ACC112 (cell line): ENCODE measurements at regions not wholly inside any gene's neighbourhood (a gene's known extent, or its start where the extent isn't known, plus 50 kb on each side); places are given as distances from the start of the nearest gene placed in this dataset.

Experiments
- H2AFZ ChIP-seq: fragments of 200-600 bp; sonication (generic); one replicate; pipeline ENCODE4 v1.6.0; 2017; ENCODE audit warnings: antibody characterized with exemption, low read length; ENCODE audit not compliant: unreplicated experiment
- H3K27ac ChIP-seq: fragments of 200-600 bp; sonication (generic); 2 replicates; pipeline ENCODE4 v1.5.1; 2014; ENCODE audit warnings: low read depth, mild to moderate bottlenecking, antibody characterized with exemption, low read length, moderate library complexity
- H3K27me3 ChIP-seq: fragments of 200-600 bp; sonication (generic); 2 replicates; pipeline ENCODE4 v1.6.1; 2014; ENCODE audit warnings: mild to moderate bottlenecking, antibody characterized with exemption, low read length, moderate library complexity, mixed read lengths; ENCODE audit not compliant: insufficient read depth
- H3K36me3 ChIP-seq: fragments of 200-600 bp; sonication (generic); 2 replicates; pipeline ENCODE4 v1.6.1; 2016; ENCODE audit warnings: mild to moderate bottlenecking, antibody characterized with exemption, low read length, moderate library complexity, mixed read lengths; ENCODE audit not compliant: insufficient read depth
- H3K4me1 ChIP-seq: fragments of 200-600 bp; sonication (generic); one replicate; pipeline ENCODE4 v1.6.1; 2016; ENCODE audit warnings: low read length, mixed read lengths; ENCODE audit not compliant: insufficient read depth, unreplicated experiment, control insufficient read depth
- H3K4me3 ChIP-seq: fragments of 200-600 bp; sonication (generic); 2 replicates; pipeline ENCODE4 v1.5.1; 2014; ENCODE audit warnings: mild to moderate bottlenecking, low read depth, low read length
- H3K79me2 ChIP-seq: fragments of 200-600 bp; sonication (generic); one replicate; pipeline ENCODE4 v1.6.0; 2016; ENCODE audit warnings: low read length; ENCODE audit not compliant: control insufficient read depth, unreplicated experiment, insufficient read depth

GRCh38 chr1:208557723-208558094 lies 313.5 kb upstream of the PLXNA2 start:
- H3K79me2 ChIP-seq: no peaks in the 10 kb centered on the region
- H2AFZ ChIP-seq: no peak overlapping the region
- H3K4me1 ChIP-seq: no peaks in the 10 kb centered on the region
- H3K4me3 ChIP-seq: no peak overlapping the region
- no peaks in the 10 kb centered on the region for H3K27me3 ChIP-seq
- no peaks in the 10 kb centered on the region for H3K36me3 ChIP-seq
- H3K27ac ChIP-seq: no peak overlapping the region

DNA sequence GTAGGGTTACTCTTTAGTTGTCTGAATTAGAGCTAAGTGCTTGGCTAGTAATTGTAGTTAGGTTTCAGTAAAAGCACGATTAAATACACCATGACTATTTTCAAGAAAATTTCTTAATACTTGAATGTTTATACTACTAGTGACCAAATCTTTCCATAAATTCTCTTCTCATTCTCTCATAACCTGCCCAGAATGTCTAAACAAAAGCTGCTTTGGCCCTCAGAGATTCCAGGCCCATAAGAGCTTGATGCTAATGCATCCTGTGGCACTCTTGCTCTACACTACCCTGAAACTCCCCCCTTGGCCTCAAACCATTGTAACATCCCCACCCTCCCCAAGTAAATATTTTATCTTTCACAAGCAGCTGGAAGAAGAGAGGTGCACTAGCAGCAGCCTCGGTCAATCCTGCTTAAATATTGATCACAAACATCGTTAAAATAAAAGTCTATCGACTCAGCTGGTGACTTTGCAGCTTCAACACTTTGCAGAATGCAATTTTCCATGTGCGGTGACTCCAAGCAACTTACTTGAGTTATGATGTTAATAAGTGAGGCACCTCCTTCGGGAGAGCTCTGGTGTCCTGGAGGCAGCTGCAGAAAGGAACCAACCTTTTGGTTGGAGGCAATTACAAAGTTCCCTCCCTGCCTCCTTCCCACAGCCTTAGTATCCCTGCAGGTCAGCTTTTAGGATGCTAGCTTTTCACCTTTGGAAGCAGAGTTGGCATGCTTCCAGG lies 315.6 kb upstream of the PLXNA2 start:
- no peaks in the 10 kb centered on the region for H3K4me1 ChIP-seq
- H3K27me3 ChIP-seq: no peaks in the 10 kb centered on the region
- H3K27ac ChIP-seq: no peak overlapping the region
- H3K4me3 ChIP-seq: no peak overlapping the region
- H3K36me3 ChIP-seq: no peaks in the 10 kb centered on the region
- H2AFZ ChIP-seq: no peak overlapping the region
- no peaks in the 10 kb centered on the region for H3K79me2 ChIP-seq

- no peak overlapping the region for H3K4me3 ChIP-seq
- H2AFZ ChIP-seq: no peak overlapping the region
- H3K27ac ChIP-seq: no peak overlapping the region
- no peaks in the 10 kb centered on the region for H3K36me3 ChIP-seq
- H3K79me2 ChIP-seq: no peaks in the 10 kb centered on the region
- H3K4me1 ChIP-seq: no peaks in the 10 kb centered on the region
- H3K27me3 ChIP-seq: no peaks in the 10 kb centered on the region
Observed at GRCh38 chr1:208562151-208562960, 318.2 kb upstream of the PLXNA2 start.

DNA sequence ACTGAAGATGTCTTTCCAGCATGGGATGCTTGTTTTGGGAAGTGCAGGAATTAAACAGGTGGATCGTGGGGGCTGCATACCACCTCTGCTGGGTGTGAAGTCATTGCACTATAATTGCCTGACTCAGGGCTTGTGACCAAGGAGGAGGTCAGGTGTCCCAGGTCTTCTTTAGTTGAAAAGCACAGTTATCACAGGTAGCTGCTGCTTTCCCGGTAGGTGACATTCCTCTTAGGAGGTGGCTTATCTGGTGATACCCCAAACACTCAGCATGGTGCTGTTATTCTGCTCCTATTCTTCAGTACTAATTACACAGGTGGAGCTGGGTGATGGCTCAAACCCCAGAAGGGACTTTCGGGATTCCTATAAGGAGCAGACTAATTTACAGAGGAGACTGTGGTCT lies 320.3 kb upstream of the PLXNA2 start:
- Histone ChIP-seq H3K79me2 (no peaks in the 10 kb centered on the region), H2AFZ (no peak overlapping the region), H3K27ac (no peak overlapping the region), H3K4me1 (no peaks in the 10 kb centered on the region), H3K4me3 (no peak overlapping the region), H3K27me3 (no peaks in the 10 kb centered on the region), H3K36me3 (no peaks in the 10 kb centered on the region)

DNA sequence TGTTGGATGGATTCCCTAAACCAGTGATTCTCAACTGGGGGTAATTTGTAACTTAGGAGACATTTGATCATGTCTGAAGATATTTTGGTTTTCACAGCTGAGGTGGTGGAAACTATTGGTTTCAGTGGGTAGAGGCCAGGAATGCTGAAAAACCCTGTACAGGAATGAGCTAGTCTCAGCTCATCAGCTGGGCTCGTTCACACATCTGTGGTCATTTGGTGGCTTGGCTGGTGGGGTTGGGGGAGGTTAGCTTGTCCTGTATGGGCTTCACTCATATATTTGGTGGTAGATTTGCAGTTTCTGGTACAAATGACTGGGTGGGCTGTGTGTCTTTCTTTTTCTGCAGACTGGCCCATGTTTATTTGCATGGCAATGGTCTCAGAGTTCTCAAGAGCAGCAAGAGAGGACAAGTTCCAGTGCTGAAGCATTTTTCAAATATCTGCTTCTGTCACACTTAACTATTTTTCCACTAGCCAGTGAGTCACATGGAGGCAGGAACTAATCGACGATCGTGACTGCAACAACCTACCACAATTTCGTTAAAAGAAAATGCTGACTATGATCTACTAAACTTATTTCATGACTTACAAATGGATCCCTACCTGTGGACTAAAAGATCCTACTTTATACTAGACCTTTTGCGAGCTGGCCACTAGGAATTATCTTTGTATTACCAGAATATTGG lies 321.7 kb upstream of the PLXNA2 start:
- no peaks in the 10 kb centered on the region for H3K4me1 ChIP-seq
- no peak overlapping the region for H3K4me3 ChIP-seq
- H2AFZ ChIP-seq: no peak overlapping the region
- no peaks in the 10 kb centered on the region for H3K79me2 ChIP-seq
- H3K36me3 ChIP-seq: no peaks in the 10 kb centered on the region
- H3K27me3 ChIP-seq: no peaks in the 10 kb centered on the region
- no peak overlapping the region for H3K27ac ChIP-seq

GRCh38 chr1:208569181-208569580 lies 325.0 kb upstream of the PLXNA2 start:
- H3K27ac ChIP-seq: no peak overlapping the region
- no peaks in the 10 kb centered on the region for H3K27me3 ChIP-seq
- no peak overlapping the region for H2AFZ ChIP-seq
- no peaks in the 10 kb centered on the region for H3K79me2 ChIP-seq
- H3K36me3 ChIP-seq: no peaks in the 10 kb centered on the region
- H3K4me3 ChIP-seq: no peak overlapping the region
- H3K4me1 ChIP-seq: no peaks in the 10 kb centered on the region

DNA sequence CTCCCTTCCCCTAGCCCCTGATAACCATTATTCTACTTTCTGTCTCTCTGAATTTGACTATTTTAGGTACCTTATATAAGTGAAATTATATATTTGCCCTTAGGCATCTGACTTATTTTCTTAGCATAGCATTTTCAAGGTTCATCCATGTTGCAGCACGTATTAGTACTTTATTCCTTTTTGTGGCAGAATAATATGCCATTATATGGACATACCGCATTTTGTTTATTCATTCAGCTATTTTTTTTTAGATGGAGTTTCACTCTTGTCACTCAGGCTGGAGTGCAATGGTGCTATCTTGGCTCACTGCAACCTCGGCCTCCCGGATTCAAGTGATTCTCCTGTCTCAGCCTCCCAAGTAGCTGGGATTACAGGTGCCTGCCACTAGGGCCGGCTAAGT lies 326.2 kb upstream of the PLXNA2 start:
- H3K27ac ChIP-seq: no peak overlapping the region

DNA sequence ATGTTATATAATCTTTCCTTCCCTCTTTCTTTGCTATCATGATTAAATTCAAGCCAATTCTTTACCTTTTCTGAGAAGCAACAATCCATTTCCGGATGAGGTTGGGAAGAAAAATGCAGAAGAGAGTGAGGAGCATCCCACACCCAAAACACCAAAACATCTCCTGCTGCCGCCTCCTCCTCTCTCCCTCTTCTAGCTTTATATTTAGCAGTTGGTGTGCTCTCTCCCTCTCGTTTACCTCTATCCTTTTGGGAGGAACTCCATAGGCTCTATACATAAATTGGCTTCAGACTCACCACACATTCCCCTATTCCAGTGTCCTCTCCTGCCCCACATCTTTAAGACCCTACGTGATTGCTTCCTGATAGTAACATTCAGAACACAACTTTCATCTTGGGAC lies 332.2 kb upstream of the PLXNA2 start:
- no peak overlapping the region for H3K4me3 ChIP-seq
- no peaks in the 10 kb centered on the region for H3K27me3 ChIP-seq
- H3K27ac ChIP-seq: no peak overlapping the region
- H3K36me3 ChIP-seq: no peaks in the 10 kb centered on the region
- H3K79me2 ChIP-seq: no peaks in the 10 kb centered on the region
- no peaks in the 10 kb centered on the region for H3K4me1 ChIP-seq
- H2AFZ ChIP-seq: no peak overlapping the region

More for the DNA sequence above, 326.2 kb upstream of the PLXNA2 start:
- H3K36me3 ChIP-seq: no peaks in the 10 kb centered on the region
- H3K27me3 ChIP-seq: no peaks in the 10 kb centered on the region
- H3K4me1 ChIP-seq: no peaks in the 10 kb centered on the region
- no peak overlapping the region for H3K4me3 ChIP-seq
- H3K79me2 ChIP-seq: no peaks in the 10 kb centered on the region
- H2AFZ ChIP-seq: no peak overlapping the region

GRCh38 chr1:208577381-208577905 lies 333.3 kb upstream of the PLXNA2 start:
- no peak overlapping the region for H2AFZ ChIP-seq
- H3K27ac ChIP-seq: no peak overlapping the region
- H3K4me1 ChIP-seq: no peaks in the 10 kb centered on the region
- no peaks in the 10 kb centered on the region for H3K36me3 ChIP-seq
- no peaks in the 10 kb centered on the region for H3K79me2 ChIP-seq
- no peaks in the 10 kb centered on the region for H3K27me3 ChIP-seq
- H3K4me3 ChIP-seq: no peak overlapping the region

GRCh38 chr1:208581209-208581608 lies 337.0 kb upstream of the PLXNA2 start:
- Histone ChIP-seq H3K4me1 (no peaks in the 10 kb centered on the region), H3K27me3 (no peaks in the 10 kb centered on the region), H3K79me2 (no peaks in the 10 kb centered on the region), H3K36me3 (no peaks in the 10 kb centered on the region), H2AFZ (no peak overlapping the region), H3K27ac (no peak overlapping the region), H3K4me3 (no peak overlapping the region)
